Epidermal melanocyte (primary cell): ENCODE measurements at regions not wholly inside any gene's neighbourhood (a gene's known extent, or its start where the extent isn't known, plus 50 kb on each side); places are given as distances from the start of the nearest gene placed in this dataset.
"Not testable (repeated sequence)": the region's sequence is repeated elsewhere in the genome, so short reads cannot be mapped to it uniquely, and the experiment has no call there.

Source experiments
- DNase-seq: peaks from one replicate; pipeline ENCODE4 v3.0.0; 2011; ENCODE audit warnings: low spot score; ENCODE audit not compliant: insufficient read length

- DNase-seq: no peak
These were observed 211.1 kb downstream of the ZNF365 start for GRCh38 chr10:62585211-62585775.

- no peak for DNase-seq
These were observed 212.8 kb downstream of the ZNF365 start for GRCh38 chr10:62587011-62587410.

GRCh38 chr10:62588116-62588515, 213.9 kb downstream of the ZNF365 start:
- DNase-seq: no peak

- DNase-seq: no peak
These were observed 214.8 kb upstream of the ADO start for GRCh38 chr10:62589689-62590088.

- DNase-seq: no peak
These were observed 214.2 kb upstream of the ADO start for GRCh38 chr10:62590306-62590705.

- no peak for DNase-seq
These were observed 210.4 kb upstream of the ADO start for GRCh38 chr10:62594093-62594520.

GRCh38 chr10:62597226-62597625, 207.3 kb upstream of the ADO start:
- no peak for DNase-seq

- DNase-seq: no peak
These were observed 205.4 kb upstream of the ADO start for GRCh38 chr10:62599161-62599560.

- not testable (repeated sequence) for DNase-seq
These were observed 198.0 kb upstream of the ADO start for GRCh38 chr10:62606551-62606950.

GRCh38 chr10:62608189-62608875, 196.2 kb upstream of the ADO start:
- DNase-seq: not testable (repeated sequence)

GRCh38 chr10:62610649-62611229, 193.8 kb upstream of the ADO start:
- peak; percentile 34 for DNase-seq

GRCh38 chr10:62613424-62613823, 191.1 kb upstream of the ADO start:
- no peak for DNase-seq

GRCh38 chr10:62613859-62614258, 190.7 kb upstream of the ADO start:
- no peak for DNase-seq

GRCh38 chr10:62614389-62615157, 189.9 kb upstream of the ADO start:
- DNase-seq: no peak

- no peak for DNase-seq
These were observed 187.5 kb upstream of the ADO start for GRCh38 chr10:62616885-62617590.

GRCh38 chr10:62617652-62618051, 186.9 kb upstream of the ADO start:
- DNase-seq: no peak

- DNase-seq: no peak
These were observed 186.5 kb upstream of the ADO start for GRCh38 chr10:62618054-62618453.

- peak; percentile 70 for DNase-seq
These were observed 185.7 kb upstream of the ADO start for GRCh38 chr10:62618576-62619412.

- DNase-seq: no peak
These were observed 185.1 kb upstream of the ADO start for GRCh38 chr10:62619413-62619738.

- DNase-seq: no peak
These were observed 184.0 kb upstream of the ADO start for GRCh38 chr10:62620491-62620890.

- no peak for DNase-seq
These were observed 181.3 kb upstream of the ADO start for GRCh38 chr10:62623223-62623622.
